Loucy (cell line): ENCODE measurements at regions not wholly inside any gene's neighbourhood (a gene's known extent, or its start where the extent isn't known, plus 50 kb on each side); places are given as distances from the start of the nearest gene placed in this dataset.

Source experiments
- H2AFZ ChIP-seq: fragments of 200-600 bp; sonication (generic); 2 replicates; pipeline ENCODE4 v1.6.0; 2016; ENCODE audit warnings: antibody characterized with exemption, mild to moderate bottlenecking, low read length, moderate library complexity
- H3F3A ChIP-seq: fragments of 200-600 bp; 2 replicates; pipeline ENCODE4 v1.6.0; 2016; ENCODE audit warnings: antibody characterized with exemption, low read depth, mild to moderate bottlenecking
- H3K27me3 ChIP-seq: fragments of 200-600 bp; sonication (generic); 2 replicates; pipeline ENCODE4 v1.6.1; 2014; ENCODE audit warnings: low read length, mild to moderate bottlenecking; ENCODE audit not compliant: insufficient read depth, poor library complexity, severe bottlenecking
- H3K36me3 ChIP-seq: fragments of 200-600 bp; sonication (generic); 2 replicates; pipeline ENCODE4 v1.6.1; 2016; ENCODE audit warnings: low read length; ENCODE audit not compliant: insufficient read depth
- H3K4me1 ChIP-seq: fragments of 200-600 bp; sonication (generic); 2 replicates; pipeline ENCODE4 v1.5.1; 2014; ENCODE audit warnings: low read length, mild to moderate bottlenecking; ENCODE audit not compliant: insufficient read depth, poor library complexity, severe bottlenecking
- H3K4me2 ChIP-seq: fragments of 200-600 bp; sonication (generic); 2 replicates; pipeline ENCODE4 v1.6.0; 2014; ENCODE audit warnings: antibody characterized with exemption, low read length, low read depth, mild to moderate bottlenecking; ENCODE audit not compliant: poor library complexity, severe bottlenecking
- H3K4me3 ChIP-seq: fragments of 200-600 bp; sonication (generic); 2 replicates; pipeline ENCODE4 v1.5.1; 2014; ENCODE audit warnings: low read length, mild to moderate bottlenecking, mixed read lengths; ENCODE audit not compliant: poor library complexity, severe bottlenecking
- H3K79me2 ChIP-seq: fragments of 200-600 bp; sonication (generic); 2 replicates; pipeline ENCODE4 v1.6.1; 2014; ENCODE audit warnings: low read length; ENCODE audit not compliant: insufficient read depth
- H3K9ac ChIP-seq: fragments of 200-600 bp; sonication (generic); 2 replicates; pipeline ENCODE4 v1.6.0; 2014; ENCODE audit warnings: mild to moderate bottlenecking, low read depth, low read length, moderate library complexity; ENCODE audit not compliant: poor library complexity, severe bottlenecking
- H3K9me2 ChIP-seq: fragments of 200-600 bp; sonication (generic); replicated peaks from 2 replicates; pipeline ENCODE4 v1.6.1; 2016; ENCODE audit warnings: low read depth, low read length, mixed read lengths
- H3K9me3 ChIP-seq: fragments of 200-600 bp; sonication (generic); 2 replicates; pipeline ENCODE4 v1.6.1; 2014; ENCODE audit warnings: mild to moderate bottlenecking, antibody characterized with exemption, low read length, low read depth; ENCODE audit not compliant: insufficient read depth
- H4K20me1 ChIP-seq: fragments of 200-600 bp; sonication (generic); 2 replicates; pipeline ENCODE4 v1.6.0; 2014; ENCODE audit warnings: antibody characterized with exemption, low read length, mild to moderate bottlenecking; ENCODE audit not compliant: insufficient read depth, poor library complexity, severe bottlenecking
- EZH2phosphoT487 ChIP-seq: fragments of 200-600 bp; IDR thresholded peaks from 2 replicates; pipeline ENCODE4 v1.6.1; 2018; ENCODE audit warnings: antibody characterized with exemption, mild to moderate bottlenecking, moderate library complexity, borderline replicate concordance
- TF ChIP-seq, protein P1 (sequence below): fragments of 200-600 bp; sonication (generic); conservative IDR thresholded peaks from 2 replicates; pipeline ENCODE4 v1.5.1; 2014; ENCODE audit warnings: mild to moderate bottlenecking, antibody characterized with exemption, low read length

DNA sequence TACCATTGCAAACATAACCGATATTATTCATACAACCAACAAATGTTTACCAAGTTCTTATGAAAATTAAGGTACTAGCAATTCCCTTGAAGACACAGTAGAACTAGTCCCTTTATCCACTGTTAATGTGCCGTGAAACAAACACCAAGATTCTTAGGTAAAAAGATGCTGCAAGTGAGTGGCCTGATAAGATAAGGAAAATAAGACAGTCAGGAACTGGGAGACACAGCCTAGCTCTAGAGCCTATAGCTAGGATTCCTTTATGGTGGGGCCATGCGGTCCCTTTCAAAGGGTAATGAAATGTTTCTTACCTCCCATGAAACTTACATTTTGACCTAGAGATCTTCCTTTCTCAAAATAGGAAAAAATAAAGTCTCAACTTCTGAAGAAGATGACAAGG lies 658.4 kb upstream of the MIR17HG start:
- no peaks in the 10 kb centered on the region for H3K79me2 ChIP-seq
- H3K4me2 ChIP-seq = no peak overlapping the region
- no peak overlapping the region for H2AFZ ChIP-seq
- no peaks in the 10 kb centered on the region for H3K27me3 ChIP-seq
- H4K20me1 ChIP-seq = no peaks in the 10 kb centered on the region
- H3K4me3 ChIP-seq = no peak overlapping the region
- H3K4me1 ChIP-seq = no peaks in the 10 kb centered on the region
- H3K9ac ChIP-seq = no peak overlapping the region
- no peaks in the 10 kb centered on the region for H3K9me3 ChIP-seq
- H3K9me2 ChIP-seq = no peaks in the 10 kb centered on the region
- TF ChIP-seq, protein P1, sequence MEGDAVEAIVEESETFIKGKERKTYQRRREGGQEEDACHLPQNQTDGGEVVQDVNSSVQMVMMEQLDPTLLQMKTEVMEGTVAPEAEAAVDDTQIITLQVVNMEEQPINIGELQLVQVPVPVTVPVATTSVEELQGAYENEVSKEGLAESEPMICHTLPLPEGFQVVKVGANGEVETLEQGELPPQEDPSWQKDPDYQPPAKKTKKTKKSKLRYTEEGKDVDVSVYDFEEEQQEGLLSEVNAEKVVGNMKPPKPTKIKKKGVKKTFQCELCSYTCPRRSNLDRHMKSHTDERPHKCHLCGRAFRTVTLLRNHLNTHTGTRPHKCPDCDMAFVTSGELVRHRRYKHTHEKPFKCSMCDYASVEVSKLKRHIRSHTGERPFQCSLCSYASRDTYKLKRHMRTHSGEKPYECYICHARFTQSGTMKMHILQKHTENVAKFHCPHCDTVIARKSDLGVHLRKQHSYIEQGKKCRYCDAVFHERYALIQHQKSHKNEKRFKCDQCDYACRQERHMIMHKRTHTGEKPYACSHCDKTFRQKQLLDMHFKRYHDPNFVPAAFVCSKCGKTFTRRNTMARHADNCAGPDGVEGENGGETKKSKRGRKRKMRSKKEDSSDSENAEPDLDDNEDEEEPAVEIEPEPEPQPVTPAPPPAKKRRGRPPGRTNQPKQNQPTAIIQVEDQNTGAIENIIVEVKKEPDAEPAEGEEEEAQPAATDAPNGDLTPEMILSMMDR = no peak
- TF ChIP-seq EZH2phosphoT487 = no peak
- no peaks in the 10 kb centered on the region for H3K36me3 ChIP-seq
- H3F3A ChIP-seq = no peaks in the 10 kb centered on the region

DNA sequence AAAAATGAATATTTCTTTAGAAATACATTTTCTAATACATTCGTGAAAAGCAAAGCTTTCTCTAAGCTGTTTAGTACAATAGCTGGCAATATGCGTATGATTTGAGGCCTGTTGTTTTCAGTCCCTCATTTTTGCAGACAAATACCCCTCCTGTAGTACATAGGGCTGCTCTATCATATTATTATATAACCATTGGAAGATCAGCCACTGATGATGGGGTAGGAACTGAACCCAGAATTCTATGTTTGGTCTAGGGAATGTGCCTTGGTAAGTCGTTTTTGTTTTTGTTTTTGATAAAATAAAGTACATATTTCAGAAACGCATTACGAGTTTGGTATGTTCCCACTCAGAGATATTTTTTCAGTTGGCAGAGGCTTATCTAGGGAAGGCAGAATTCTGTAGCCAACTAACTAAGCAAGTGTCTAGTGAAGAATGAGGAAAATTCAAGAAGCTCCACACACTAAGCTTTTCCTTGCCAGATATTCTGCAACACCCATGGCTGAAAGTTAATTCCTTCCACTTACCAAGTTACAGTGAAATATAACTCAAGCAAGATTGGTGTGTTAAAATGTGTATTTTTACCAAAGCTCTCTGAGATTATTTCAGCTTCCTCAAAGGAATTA lies 656.9 kb upstream of the MIR17HG start:
- TF ChIP-seq EZH2phosphoT487 = no peak
- TF ChIP-seq, protein P1 = no peak
- Histone ChIP-seq H3K79me2 (no peaks in the 10 kb centered on the region), H3F3A (no peaks in the 10 kb centered on the region), H3K36me3 (no peaks in the 10 kb centered on the region), H3K9me3 (no peaks in the 10 kb centered on the region), H3K4me2 (no peak overlapping the region), H3K4me1 (no peaks in the 10 kb centered on the region), H4K20me1 (no peaks in the 10 kb centered on the region), H3K4me3 (no peak overlapping the region), H3K9me2 (no peaks in the 10 kb centered on the region), H3K9ac (no peak overlapping the region), H2AFZ (no peak overlapping the region), H3K27me3 (no peaks in the 10 kb centered on the region)

DNA sequence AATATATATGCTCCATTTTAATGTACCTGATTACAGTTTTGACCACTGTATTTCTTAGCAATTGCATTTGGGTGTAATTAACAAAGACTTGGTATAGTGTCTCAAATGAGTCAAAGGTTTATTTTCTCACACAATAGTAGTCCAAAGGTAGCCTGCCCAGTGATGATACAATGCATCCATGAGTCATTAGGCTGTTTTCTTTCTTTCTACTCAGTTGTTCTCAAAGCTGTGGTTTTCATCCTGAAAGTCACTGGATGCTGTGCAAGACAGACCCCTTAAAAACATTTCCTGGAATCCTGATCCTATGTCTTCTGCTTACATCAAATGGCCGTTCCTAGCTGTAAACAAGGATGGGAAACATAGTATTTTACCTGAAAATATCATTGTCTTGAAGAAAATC lies 651.2 kb upstream of the MIR17HG start:
- no peak for TF ChIP-seq EZH2phosphoT487
- TF ChIP-seq, protein P1 = no peak
- no peak overlapping the region for H3K9ac ChIP-seq
- no peak overlapping the region for H2AFZ ChIP-seq

More for the DNA sequence above, 651.2 kb upstream of the MIR17HG start:
- Histone ChIP-seq H3K79me2 (no peaks in the 10 kb centered on the region), H3K4me1 (no peaks in the 10 kb centered on the region), H4K20me1 (no peaks in the 10 kb centered on the region), H3K4me2 (no peak overlapping the region), H3K36me3 (no peaks in the 10 kb centered on the region), H3K27me3 (no peaks in the 10 kb centered on the region), H3F3A (no peaks in the 10 kb centered on the region), H3K9me2 (no peaks in the 10 kb centered on the region), H3K4me3 (no peak overlapping the region), H3K9me3 (no peaks in the 10 kb centered on the region)
